ENCODE measurements at regions not wholly inside any gene's neighbourhood (a gene's known extent, or its start where the extent isn't known, plus 50 kb on each side); places are given as distances from the start of the nearest gene placed in this dataset.

GRCh38 chr15:95898761-95899160, 431.7 kb upstream of the NR2F2 start:
- Histone ChIP-seq H3K36me3 (ENCODE audit: control insufficient read depth in 2 of 4, insufficient read depth in 4 of 4, low read length in 3 of 4) (no peaks in the 10 kb centered on the region), H3K4me2 (ENCODE audit: insufficient read depth in 1 of 2, low read depth in 2 of 2, low read length in 2 of 2) (no peak overlapping the region), H3K18ac (ENCODE audit: extremely low read depth, low read length) (no peak overlapping the region), H4K20me1 (replicated peaks in 1 of 2; ENCODE audit: control insufficient read depth in 1 of 2, insufficient read depth in 2 of 2, low read length in 2 of 2) (no peaks in the 10 kb centered on the region), H3K23me2 (ENCODE audit: low read depth, low read length) (no peaks in the 10 kb centered on the region), H3K27ac (ENCODE audit: low read depth, low read length) (no peak overlapping the region), H3K9me3 (ENCODE audit: insufficient read depth in 2 of 2, low read depth in 1 of 2, low read length in 1 of 2) (no peaks in the 10 kb centered on the region), H2BK20ac (ENCODE audit: low read length) (no peak overlapping the region), H4K8ac (ENCODE audit: extremely low read depth, insufficient read depth, low read length) (no peak overlapping the region), H2AK5ac (ENCODE audit: low read depth, low read length) (no peak overlapping the region), H3K9ac (replicated peaks in 1 of 4; ENCODE audit: extremely low read depth in 1 of 4, low read depth in 3 of 4, low read length in 3 of 4) (no peak overlapping the region), H3K27me3 (replicated peaks in 1 of 4; ENCODE audit: control insufficient read depth in 3 of 4, extremely low read depth in 1 of 4, insufficient read depth in 3 of 4, low read length in 3 of 4) (peaks cover 0 to 1% (median 0%) of the 10 kb centered on the region in 4 experiments; a peak in 1 of 7 replicates), H4K91ac (replicated peaks; ENCODE audit: insufficient read length, low read length) (no peak overlapping the region), H2AFZ (ENCODE audit: low read length) (no peak overlapping the region), H3K4me1 (replicated peaks in 1 of 4; ENCODE audit: control insufficient read depth in 3 of 4, insufficient read depth in 4 of 4, low read length in 3 of 4) (no peaks in the 10 kb centered on the region), H3K4ac (replicated peaks; ENCODE audit: insufficient read length, low read depth, low read length) (no peak overlapping the region), H3K56ac (replicated peaks; ENCODE audit: insufficient read length, low read depth, low read length) (no peak overlapping the region), H2BK120ac (replicated peaks; ENCODE audit: low read depth, low read length) (no peak overlapping the region), H2BK15ac (ENCODE audit: low read length) (no peak overlapping the region), H3K79me1 (ENCODE audit: low read depth, low read length) (no peaks in the 10 kb centered on the region), H3K4me3 (ENCODE audit: extremely low read depth in 1 of 4, insufficient read depth in 2 of 4, low read depth in 3 of 4, low read length in 4 of 4) (no peak overlapping the region), H3K23ac (ENCODE audit: insufficient read length) (no peak overlapping the region), H3K14ac (ENCODE audit: insufficient read length) (no peak overlapping the region), H2BK12ac (ENCODE audit: low read depth, low read length) (no peak overlapping the region), H2BK5ac (ENCODE audit: low read depth, low read length) (no peak overlapping the region), H4K5ac (ENCODE audit: insufficient read length, low read depth, low read length) (no peak overlapping the region), H3K79me2 (ENCODE audit: control insufficient read depth in 1 of 2, insufficient read depth in 2 of 2, low read length in 2 of 2) (no peaks in the 10 kb centered on the region)
- ChIA-PET CTCF (ENCODE audit: partially characterized antibody) (no interaction called here), POLR2A (ENCODE audit: partially characterized antibody) (no interaction called here)
- 83% methylated on average over 1 of the region's 1 CpG; no CpG with 5 or more reads in 1 of the 2 experiments for WGBS, 2 experiments (ENCODE audit: extremely low coverage in 1 of 2, insufficient coverage in 1 of 2, insufficient read length in 1 of 2, insufficient replicate concordance in 2 of 2, low coverage in 1 of 2, low lambda C conversion rate in 2 of 2, missing lambda C conversion rate in 1 of 2)
- no peak for DNase-seq (ENCODE audit: low read depth in 1 of 2, low spot score in 2 of 2)
- FAIRE-seq, result no peak
- TF ChIP-seq PHF8 (conservative IDR thresholded peaks at IDR 0.05; ENCODE audit: low read depth, low read length) (no peak), KDM5A (IDR thresholded peaks at IDR 0.05; ENCODE audit: low read length) (no peak), KDM4A (IDR thresholded peaks at IDR 0.05; ENCODE audit: low read depth, low read length, severe bottlenecking) (no peak), EP300 (IDR thresholded peaks at IDR 0.05; ENCODE audit: borderline replicate concordance in 1 of 2, low read depth in 2 of 2, low read length in 2 of 2) (no peak), TAF7 (optimal IDR thresholded peaks at IDR 0.05; ENCODE audit: borderline replicate concordance, low read depth, low read length) (no peak)

Measured in H1 (cell line).